ENCODE measurements at regions not wholly inside any gene's neighbourhood (a gene's known extent, or its start where the extent isn't known, plus 50 kb on each side); places are given as distances from the start of the nearest gene placed in this dataset.

GRCh38 chr5:159765760-159766517 lies 150.3 kb upstream of the ADRA1B start:
- DNase-seq (ENCODE audit: low read depth) = no peak
- TF ChIP-seq CTCF (conservative IDR thresholded peaks at IDR 0.05; ENCODE audit: low read depth, low read length) = no peak

GRCh38 chr5:159768243-159768642 lies 148.0 kb upstream of the ADRA1B start:
- H3K4me3 ChIP-seq (ENCODE audit: low read length) = no peak overlapping the region
- TF ChIP-seq CTCF (conservative IDR thresholded peaks at IDR 0.05; ENCODE audit: low read depth, low read length) = no peak
- DNase-seq (ENCODE audit: low read depth) = peak; percentile 64

More at GRCh38 chr5:159765760-159766517, 150.3 kb upstream of the ADRA1B start:
- no peak overlapping the region for H3K4me3 ChIP-seq (ENCODE audit: low read length)

GRCh38 chr5:159772698-159773061 lies 143.6 kb upstream of the ADRA1B start:
- no peak for DNase-seq (ENCODE audit: low read depth)
- peak overlapping the region; percentile 33 for H3K4me3 ChIP-seq (ENCODE audit: low read length)
- TF ChIP-seq CTCF (conservative IDR thresholded peaks at IDR 0.05; ENCODE audit: low read depth, low read length) = no peak

- DNase-seq (ENCODE audit: low read depth) = peak; percentile 43
- peak; percentile 35 for TF ChIP-seq CTCF (conservative IDR thresholded peaks at IDR 0.05; ENCODE audit: low read depth, low read length)
- H3K4me3 ChIP-seq (ENCODE audit: low read length) = peak overlapping the region; percentile 33
These were observed 143.0 kb upstream of the ADRA1B start for GRCh38 chr5:159773062-159773924.

- no peak overlapping the region for H3K4me3 ChIP-seq (ENCODE audit: low read length)
- no peak for TF ChIP-seq CTCF (conservative IDR thresholded peaks at IDR 0.05; ENCODE audit: low read depth, low read length)
- no peak for DNase-seq (ENCODE audit: low read depth)
These were observed 141.7 kb upstream of the ADRA1B start for GRCh38 chr5:159774476-159775031.

- no peak for TF ChIP-seq CTCF (conservative IDR thresholded peaks at IDR 0.05; ENCODE audit: low read depth, low read length)
- DNase-seq (ENCODE audit: low read depth) = no peak
- H3K4me3 ChIP-seq (ENCODE audit: low read length) = no peak overlapping the region
These were observed 140.4 kb upstream of the ADRA1B start for GRCh38 chr5:159775890-159776289.

All from retinal pigment epithelial cell (primary cell).